ENCODE measurements at regions not wholly inside any gene's neighbourhood (a gene's known extent, or its start where the extent isn't known, plus 50 kb on each side); places are given as distances from the start of the nearest gene placed in this dataset.

DNA sequence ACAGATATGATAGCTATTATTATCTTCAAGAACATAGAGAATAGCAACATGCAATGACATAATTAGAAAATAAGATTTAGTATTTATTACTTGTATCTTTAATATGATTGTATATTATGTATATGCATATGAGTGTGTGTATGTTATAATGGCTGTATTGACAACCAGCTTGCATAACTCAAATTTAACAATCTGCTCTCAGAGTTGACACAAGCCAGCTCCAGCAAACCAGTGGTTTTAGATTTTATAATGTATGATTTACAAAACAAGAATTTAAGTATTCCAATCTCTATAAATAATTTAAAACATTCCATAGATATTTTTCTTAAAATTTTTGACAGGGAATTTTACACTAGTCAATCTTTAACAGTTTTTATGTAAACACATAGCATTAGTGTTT is 935.9 kb upstream of the EPHA5 start:
- H3K36me3 ChIP-seq, result no peaks in the 10 kb centered on the region
- no peaks in the 10 kb centered on the region for H3K4me1 ChIP-seq
- H3K27ac ChIP-seq, result no peak overlapping the region
- ATAC-seq, result no peak
- no peaks in the 10 kb centered on the region for H3K9me3 ChIP-seq
- intact Hi-C loops (cut with DNase I), result no loop called here
- no peaks in the 10 kb centered on the region for H3K27me3 ChIP-seq
- no peak overlapping the region for H3K4me3 ChIP-seq
- no peak for DNase-seq
- TF ChIP-seq, protein P1, sequence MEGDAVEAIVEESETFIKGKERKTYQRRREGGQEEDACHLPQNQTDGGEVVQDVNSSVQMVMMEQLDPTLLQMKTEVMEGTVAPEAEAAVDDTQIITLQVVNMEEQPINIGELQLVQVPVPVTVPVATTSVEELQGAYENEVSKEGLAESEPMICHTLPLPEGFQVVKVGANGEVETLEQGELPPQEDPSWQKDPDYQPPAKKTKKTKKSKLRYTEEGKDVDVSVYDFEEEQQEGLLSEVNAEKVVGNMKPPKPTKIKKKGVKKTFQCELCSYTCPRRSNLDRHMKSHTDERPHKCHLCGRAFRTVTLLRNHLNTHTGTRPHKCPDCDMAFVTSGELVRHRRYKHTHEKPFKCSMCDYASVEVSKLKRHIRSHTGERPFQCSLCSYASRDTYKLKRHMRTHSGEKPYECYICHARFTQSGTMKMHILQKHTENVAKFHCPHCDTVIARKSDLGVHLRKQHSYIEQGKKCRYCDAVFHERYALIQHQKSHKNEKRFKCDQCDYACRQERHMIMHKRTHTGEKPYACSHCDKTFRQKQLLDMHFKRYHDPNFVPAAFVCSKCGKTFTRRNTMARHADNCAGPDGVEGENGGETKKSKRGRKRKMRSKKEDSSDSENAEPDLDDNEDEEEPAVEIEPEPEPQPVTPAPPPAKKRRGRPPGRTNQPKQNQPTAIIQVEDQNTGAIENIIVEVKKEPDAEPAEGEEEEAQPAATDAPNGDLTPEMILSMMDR (IDR thresholded peaks at IDR 0.05), result no peak

DNA sequence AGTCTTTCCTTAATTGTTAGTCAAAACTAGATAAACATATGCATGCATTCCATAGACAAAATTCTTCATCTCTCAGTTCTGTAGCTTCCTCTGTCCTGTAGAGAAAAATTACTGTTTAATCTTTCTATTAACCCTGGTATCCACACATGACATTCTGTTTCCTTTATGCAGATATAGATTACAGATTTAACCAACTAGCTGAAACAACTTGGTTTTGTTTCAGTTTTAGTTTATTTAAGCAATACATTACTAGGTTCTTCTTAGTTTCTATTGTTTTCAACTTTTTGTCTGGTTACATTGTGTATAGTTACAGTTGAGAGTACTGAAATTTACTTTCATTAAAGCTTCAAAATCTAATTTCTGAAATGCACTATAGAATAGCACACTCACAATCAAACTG is 933.9 kb upstream of the EPHA5 start:
- TF ChIP-seq, protein P1 (IDR thresholded peaks at IDR 0.05), result no peak
- intact Hi-C loops (cut with DNase I), result no loop called here
- DNase-seq, result no peak
- H3K4me1 ChIP-seq, result no peaks in the 10 kb centered on the region
- no peaks in the 10 kb centered on the region for H3K27me3 ChIP-seq
- H3K9me3 ChIP-seq, result no peaks in the 10 kb centered on the region
- ATAC-seq, result no peak
- H3K36me3 ChIP-seq, result no peaks in the 10 kb centered on the region
- H3K27ac ChIP-seq, result no peak overlapping the region
- H3K4me3 ChIP-seq, result no peak overlapping the region

DNA sequence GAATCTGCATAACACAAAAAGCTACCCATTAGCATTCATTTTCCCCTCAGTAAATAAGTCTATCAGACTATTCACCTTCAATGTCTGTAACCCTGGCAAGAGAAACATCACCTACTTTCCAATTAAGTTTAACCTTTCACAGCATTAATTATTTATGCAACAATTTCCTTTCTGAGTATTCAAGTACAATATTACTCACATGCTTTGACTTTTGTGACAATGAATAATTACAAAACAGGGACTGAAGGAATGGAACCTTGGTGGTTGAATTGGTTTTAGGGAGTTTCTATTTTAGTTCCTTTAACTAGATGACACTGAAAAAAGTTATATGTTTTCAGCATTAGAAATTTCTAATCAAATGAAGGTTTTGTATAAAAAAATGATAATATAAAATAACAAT is 932.3 kb upstream of the EPHA5 start:
- Histone ChIP-seq H3K36me3 (no peaks in the 10 kb centered on the region), H3K27ac (no peak overlapping the region), H3K4me3 (no peak overlapping the region), H3K9me3 (no peaks in the 10 kb centered on the region), H3K27me3 (no peaks in the 10 kb centered on the region), H3K4me1 (no peaks in the 10 kb centered on the region)
- intact Hi-C loops (cut with DNase I), result no loop called here
- ATAC-seq, result no peak
- TF ChIP-seq, protein P1 (IDR thresholded peaks at IDR 0.05), result no peak
- no peak for DNase-seq

DNA sequence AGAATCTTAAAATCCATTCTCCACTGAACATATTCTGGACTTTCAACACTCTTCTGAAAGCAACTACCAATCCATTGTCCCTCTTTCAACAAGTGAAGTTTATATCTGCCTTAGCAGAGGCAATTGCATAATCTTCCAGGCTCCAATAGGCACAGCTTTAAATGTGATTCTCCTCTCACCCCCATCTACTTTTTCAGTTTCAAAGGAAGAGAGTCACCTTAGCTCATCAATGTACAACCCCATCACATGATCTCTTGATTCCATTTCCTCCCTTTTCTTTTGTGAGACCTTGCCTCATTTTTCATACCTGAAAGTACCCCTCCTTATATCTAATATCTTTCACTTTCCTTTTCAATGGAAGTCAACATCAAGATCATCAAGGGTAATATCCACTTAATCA is 921.7 kb upstream of the EPHA5 start:
- H3K27ac ChIP-seq, result no peak overlapping the region
- intact Hi-C loops (cut with DNase I), result no loop called here
- H3K4me1 ChIP-seq, result no peaks in the 10 kb centered on the region
- no peak for ATAC-seq
- TF ChIP-seq, protein P1 (IDR thresholded peaks at IDR 0.05), result no peak
- H3K27me3 ChIP-seq, result no peaks in the 10 kb centered on the region
- no peaks in the 10 kb centered on the region for H3K36me3 ChIP-seq
- H3K9me3 ChIP-seq, result no peaks in the 10 kb centered on the region
- no peak for DNase-seq
- no peak overlapping the region for H3K4me3 ChIP-seq

DNA sequence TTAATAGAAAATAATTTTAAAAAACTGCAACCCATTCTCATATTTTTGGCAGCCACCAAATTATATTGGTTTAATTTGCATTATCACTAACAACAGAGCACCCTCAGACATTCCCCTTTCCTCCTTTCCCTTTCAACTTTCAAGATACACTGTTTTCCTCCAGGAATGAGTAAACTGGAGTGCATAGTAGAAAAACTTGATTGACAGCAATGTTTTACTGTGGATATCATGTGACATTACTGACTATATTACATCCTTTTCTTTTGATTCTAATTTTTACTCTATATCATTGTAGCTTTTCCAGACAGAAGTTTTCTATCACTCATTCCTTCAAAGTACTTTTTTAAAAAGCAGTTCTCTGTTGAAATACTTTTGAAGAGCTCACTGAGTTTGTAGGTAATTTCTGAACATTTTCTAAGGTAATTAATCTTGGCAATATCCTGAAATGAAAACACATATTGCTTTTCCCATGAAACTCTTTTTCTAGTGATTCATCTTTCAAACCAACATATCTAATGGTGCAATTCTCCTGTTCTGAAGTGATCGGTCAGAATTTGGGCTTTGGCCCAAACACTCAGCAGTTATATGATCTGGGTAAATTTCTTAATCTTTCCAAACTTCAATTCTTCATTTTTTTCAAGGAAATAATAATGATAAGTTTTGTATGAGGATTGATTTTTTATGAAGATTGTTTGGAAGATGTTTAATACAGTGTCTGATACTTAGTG is 920.4 kb upstream of the EPHA5 start:
- DNase-seq (no peak), ATAC-seq (no peak)
- Histone ChIP-seq H3K9me3 (no peaks in the 10 kb centered on the region), H3K4me3 (no peak overlapping the region), H3K27ac (no peak overlapping the region), H3K36me3 (no peaks in the 10 kb centered on the region), H3K4me1 (no peaks in the 10 kb centered on the region), H3K27me3 (no peaks in the 10 kb centered on the region)
- TF ChIP-seq, protein P1 (IDR thresholded peaks at IDR 0.05), result no peak
- intact Hi-C loops (cut with DNase I), result no loop called here
